K562 (cell line): ENCODE measurements at regions not wholly inside any gene's neighbourhood (a gene's known extent, or its start where the extent isn't known, plus 50 kb on each side); places are given as distances from the start of the nearest gene placed in this dataset.

ENCODE experiments used
- ATAC-seq: fragments of 200-7000 bp; cut with Tn5 transposase; 3 replicates; pipeline ENCODE4 v1.9.1; 2020; ENCODE audit warnings: moderate library complexity
- BruUV-seq: library from RNA; stranded (reverse); fragments of 400-500 nt; replicated peaks from 2 replicates; lab custom pipeline; 2021; lab: Mats Ljungman, UMichigan
- CTCF ChIA-PET: fragments of 300-600 bp; formaldehyde crosslinking; extraction: SDS; loops from one replicate; lab custom pipeline; 2021; ENCODE audit warnings: low intra/inter-chr PET ratio; lab: Yijun Ruan, JAX
- POLR2A ChIA-PET: fragments of 300-600, 350-650 bp; sonication (Branson Sonifier 250); formaldehyde crosslinking; extraction: SDS; loops from one replicate; lab custom pipeline; 2021; ENCODE audit warnings: antibody characterized with exemption, inconsistent platforms; lab: Yijun Ruan, JAX
- DNase-seq, 4 experiments: peaks; one replicate each; pipeline versions ENCODE4 v3.0.0 to v3.0.0-alpha.2; 2011 to 2018; ENCODE audit warnings: low spot score in 3 of 4, mixed read lengths in 3 of 4; ENCODE audit errors: extremely low read depth in 1 of 4
- FAIRE-seq: peaks from 2 replicates; lab custom pipeline; 2011; peaks lifted over from hg19 to GRCh38; lab: Jason Lieb, UNC
- H2AFZ ChIP-seq: 2 replicates; pipeline ENCODE4 v1.6.0; 2011; ENCODE audit warnings: low read depth, low read length, control low read depth, inconsistent platforms
- H3K27ac ChIP-seq: fragments of 200-600 bp; 3 replicates; pipeline ENCODE4 v1.8.0; 2011; ENCODE audit warnings: low read depth, mild to moderate bottlenecking, control low read depth, inconsistent platforms, low read length, moderate library complexity, mixed read lengths; ENCODE audit errors: extremely low read depth
- H3K27me3 ChIP-seq, 2 experiments: fragments of 300-600 bp in 1 of 2; 2 replicates in 1 of 2; 3 replicates in 1 of 2; pipeline versions ENCODE4 v1.6.0 to v1.8.0; 2011; ENCODE audit warnings: inconsistent platforms in 2 of 2, low read length in 2 of 2, mild to moderate bottlenecking in 1 of 2, mixed read lengths in 1 of 2, moderate library complexity in 1 of 2; ENCODE audit not compliant: control insufficient read depth in 2 of 2, insufficient read depth in 2 of 2
- H3K36me3 ChIP-seq: fragments of 300-600 bp; 3 replicates; pipeline ENCODE4 v1.8.0; 2011; ENCODE audit warnings: mild to moderate bottlenecking, low read length, inconsistent platforms; ENCODE audit not compliant: control insufficient read depth, insufficient read depth
- H3K4me1 ChIP-seq, 2 experiments: fragments of 200-600 bp in 1 of 2; replicated peaks in 1 of 2; 2 replicates in 1 of 2; 3 replicates in 1 of 2; pipeline versions ENCODE4 v1.5.1 to v1.8.0; 2011; ENCODE audit warnings: inconsistent platforms in 2 of 2, low read length in 2 of 2, mild to moderate bottlenecking in 1 of 2, mixed read lengths in 1 of 2, moderate library complexity in 1 of 2; ENCODE audit not compliant: control insufficient read depth in 2 of 2, insufficient read depth in 2 of 2
- H3K4me2 ChIP-seq: 2 replicates; pipeline ENCODE4 v1.6.1; 2011; ENCODE audit warnings: low read length, control low read depth, inconsistent platforms, mixed read lengths; ENCODE audit not compliant: insufficient read depth
- H3K4me3 ChIP-seq: fragments of 200-600 bp; sonication (generic), shearing (Covaris generic); 2 replicates; pipeline ENCODE4 v1.5.1; 2016; ENCODE audit warnings: control low read depth, inconsistent platforms
- H3K79me2 ChIP-seq: fragments of 200-600 bp; 3 replicates; pipeline ENCODE4 v1.8.0; 2011; ENCODE audit warnings: low read length, inconsistent platforms; ENCODE audit not compliant: control insufficient read depth, insufficient read depth
- H3K9ac ChIP-seq, 2 experiments: 2 replicates each; pipeline versions ENCODE4 v1.6.0 to v1.6.1; 2011; ENCODE audit warnings: low read depth in 2 of 2, low read length in 2 of 2, control low read depth in 1 of 2, inconsistent platforms in 1 of 2, mild to moderate bottlenecking in 1 of 2, mixed read lengths in 1 of 2; ENCODE audit not compliant: insufficient read depth in 1 of 2
- H3K9me1 ChIP-seq: one replicate; pipeline ENCODE4 v1.6.0; 2011; ENCODE audit warnings: inconsistent platforms, mild to moderate bottlenecking, low read length, moderate library complexity; ENCODE audit not compliant: control insufficient read depth, insufficient read depth
- H3K9me3 ChIP-seq: replicated peaks from 2 replicates; pipeline ENCODE4 v1.5.1; 2011; ENCODE audit warnings: low read depth, low read length, inconsistent platforms; ENCODE audit not compliant: control insufficient read depth, insufficient read depth
- H4K20me1 ChIP-seq: replicated peaks from 2 replicates; pipeline ENCODE4 v1.6.1; 2011; ENCODE audit warnings: low read length, inconsistent platforms, mixed read lengths; ENCODE audit not compliant: control insufficient read depth, insufficient read depth
- C11orf30 ChIP-seq: fragments of 450-650 bp; IDR thresholded peaks from 2 replicates; pipeline ENCODE4 v1.6.1; 2016; ENCODE audit warnings: low read depth, mild to moderate bottlenecking
- CHD2 ChIP-seq: IDR thresholded peaks from 2 replicates; pipeline ENCODE4 v1.6.1; 2011; ENCODE audit warnings: low read depth, low read length
- CLOCK ChIP-seq: fragments of 250-450 bp; sonication (Bioruptor Pico); IDR thresholded peaks from 2 replicates; pipeline ENCODE4 v1.4.0; 2020; ENCODE audit warnings: mild to moderate bottlenecking, moderate library complexity, borderline replicate concordance
- CUX1 ChIP-seq: fragments of 200-800 bp; sonication (Bioruptor generic); IDR thresholded peaks from 2 replicates; pipeline ENCODE4 v1.6.1; 2016; ENCODE audit warnings: missing genetic modification characterization, missing compliant biosample characterization
- FOXP1 ChIP-seq: sonication (generic); formaldehyde crosslinking; IDR thresholded peaks from 2 replicates; pipeline ENCODE4 v1.8.0; 2022; ENCODE audit warnings: mild to moderate bottlenecking, missing genetic modification reagents
- HOXB6 ChIP-seq: fragments of 250-450 bp; sonication (Bioruptor Pico); IDR thresholded peaks from 2 replicates; pipeline ENCODE4 v1.5.1; 2022; ENCODE audit warnings: mild to moderate bottlenecking, borderline replicate concordance
- MAFF ChIP-seq: IDR thresholded peaks from 2 replicates; pipeline ENCODE4 v1.6.1; 2012; ENCODE audit warnings: low read length, improper control_type of control experiment
- MAFG ChIP-seq: fragments of 450-650 bp; conservative IDR thresholded peaks from 2 replicates; pipeline ENCODE4 v1.6.1; 2016; ENCODE audit warnings: missing genetic modification characterization, missing compliant biosample characterization
- MAFK ChIP-seq: IDR thresholded peaks from 2 replicates; pipeline ENCODE4 v1.6.1; 2011; ENCODE audit warnings: low read length, improper control_type of control experiment
- SMAD1 ChIP-seq: fragments of 150-350 bp; IDR thresholded peaks from 2 replicates; pipeline ENCODE4 v1.6.1; 2014; ENCODE audit warnings: low read length, low read depth; ENCODE audit not compliant: partially characterized antibody
- SP2 ChIP-seq: IDR thresholded peaks from 2 replicates; pipeline ENCODE4 v1.6.1; 2011; ENCODE audit warnings: mild to moderate bottlenecking, low read depth, low read length, moderate library complexity; ENCODE audit not compliant: poor library complexity, severe bottlenecking; ENCODE audit errors: extremely low read depth
- SRSF7 ChIP-seq: fragments of 200-400 bp; formaldehyde crosslinking; optimal IDR thresholded peaks from 2 replicates; pipeline ENCODE3; 2017; ENCODE audit warnings: mild to moderate bottlenecking, low read depth, low read length
- U2AF1 ChIP-seq: fragments of 200-400 bp; formaldehyde crosslinking; optimal IDR thresholded peaks from 2 replicates; pipeline ENCODE3; 2017; ENCODE audit warnings: mild to moderate bottlenecking, low read depth, low read length, moderate library complexity
- ZNF224 ChIP-seq: sonication (generic); formaldehyde crosslinking; IDR thresholded peaks from 2 replicates; pipeline ENCODE4 v1.8.0; 2022; ENCODE audit warnings: mild to moderate bottlenecking, missing genetic modification reagents
- ZNF24 ChIP-seq: fragments of 450-650 bp; IDR thresholded peaks from 2 replicates; pipeline ENCODE4 v1.6.1; 2016
- ZNF316 ChIP-seq: fragments of 450-650 bp; IDR thresholded peaks from 2 replicates; pipeline ENCODE4 v1.6.1; 2016
- ZNF347 ChIP-seq: fragments of 450-650 bp; formaldehyde crosslinking; IDR thresholded peaks from 2 replicates; pipeline ENCODE4 v1.4.0; 2020; ENCODE audit warnings: low read depth, mild to moderate bottlenecking, moderate library complexity
- WGBS: fragments of 100-300 bp; shearing (Covaris generic); methylation state at CpG from one replicate; pipeline ENCODE4 v1.1.6; 2016; ENCODE audit warnings: low coverage, mixed read lengths; ENCODE audit not compliant: insufficient coverage; ENCODE audit errors: missing lambda C conversion rate; 5-methylcytosine and 5-hydroxymethylcytosine counted together
- in situ Hi-C: fragments of 300-500 bp; cut with MboI; formaldehyde crosslinking; loops from 4 replicates; pipeline ENCODE4 v1.15.0; 2018; ENCODE audit warnings: inconsistent platforms, mixed read lengths
- intact Hi-C: fragments of 100-400 bp; cut with micrococcal nuclease; formaldehyde crosslinking; loops from 2 replicates; pipeline ENCODE4 v1.14.2; 2022

GRCh38 chr7:127448566-127448965 is 56.1 kb upstream of the ZNF800 start:
- no peaks in the 10 kb centered on the region for H3K9me1 ChIP-seq
- H2AFZ ChIP-seq = no peak overlapping the region
- no peak overlapping the region for H3K27ac ChIP-seq
- H3K4me2 ChIP-seq = no peak overlapping the region
- CTCF ChIA-PET = interaction anchor here (0.6 to 2.5 kb wide), 3 partner anchors 101 to 196 kb away, joined by 3 to 17 read pairs (median 3); partner anchors contain the start of gene GRM8
- no peaks in the 10 kb centered on the region for H3K9me3 ChIP-seq
- H3K36me3 ChIP-seq = no peaks in the 10 kb centered on the region
- intact Hi-C loops (loop anchor here (10.0 kb wide), 1 partner anchor 644 kb away; no protein-coding TSS in a partner anchor), in situ Hi-C loops (no loop called here)
- TF ChIP-seq ZNF347 (CRISPR knock-in tag) (no peak), MAFF (peak; percentile 80), ZNF316 (peak; percentile 94), CHD2 (no peak), CLOCK (CRISPR knock-in tag) (no peak), FOXP1 (CRISPR knock-in tag) (no peak), C11orf30 (peak; percentile 85), SRSF7 (no peak), HOXB6 (no peak), MAFK (peak; percentile 81), ZNF224 (CRISPR knock-in tag) (no peak), MAFG (peak; percentile 84), U2AF1 (no peak), SMAD1 (no peak), ZNF24 (no peak), SP2 (no peak), CUX1 (CRISPR knock-in tag) (no peak)
- no TSS peak for BruUV-seq
- DNase-seq (no peak), ATAC-seq (no peak), FAIRE-seq (no peak)
- WGBS = 0% methylated on average over 3 of the region's 3 CpGs
- POLR2A ChIA-PET = no interaction called here
- H3K9ac ChIP-seq = no peak overlapping the region
- peaks cover 4 to 9% of the 10 kb centered on the region in 2 experiments; a peak in 3 of 5 replicates for H3K27me3 ChIP-seq
- H4K20me1 ChIP-seq = no peaks in the 10 kb centered on the region
- no peak overlapping the region for H3K4me3 ChIP-seq
- no peaks in the 10 kb centered on the region for H3K4me1 ChIP-seq
- no peaks in the 10 kb centered on the region for H3K79me2 ChIP-seq
